ENCODE measurements at regions not wholly inside any gene's neighbourhood (a gene's known extent, or its start where the extent isn't known, plus 50 kb on each side); places are given as distances from the start of the nearest gene placed in this dataset.

- DNase-seq (ENCODE audit: low read depth) = no peak
Measured at GRCh38 chr5:171603591-171603990, 182.0 kb upstream of the SMIM23 start.

GRCh38 chr5:171604195-171604594 is 181.4 kb upstream of the SMIM23 start:
- no peak for DNase-seq (ENCODE audit: low read depth)

- no peak for DNase-seq (ENCODE audit: low read depth)
Measured at GRCh38 chr5:171606414-171607024, 179.1 kb upstream of the SMIM23 start.

- no peak for DNase-seq (ENCODE audit: low read depth)
Measured at GRCh38 chr5:171607863-171608262, 177.8 kb upstream of the SMIM23 start.

GRCh38 chr5:171609806-171610452 is 175.7 kb upstream of the SMIM23 start:
- DNase-seq (ENCODE audit: low read depth) = no peak

GRCh38 chr5:171610686-171611085 is 174.9 kb upstream of the SMIM23 start:
- DNase-seq (ENCODE audit: low read depth) = no peak

GRCh38 chr5:171612749-171613148 is 172.9 kb upstream of the SMIM23 start:
- no peak for DNase-seq (ENCODE audit: low read depth)

GRCh38 chr5:171614511-171614910 is 171.1 kb upstream of the SMIM23 start:
- no peak for DNase-seq (ENCODE audit: low read depth)

- DNase-seq (ENCODE audit: low read depth) = no peak
Measured at GRCh38 chr5:171614971-171615653, 170.5 kb upstream of the SMIM23 start.

GRCh38 chr5:171615705-171616640 is 169.6 kb upstream of the SMIM23 start:
- DNase-seq (ENCODE audit: low read depth) = no peak

GRCh38 chr5:171617266-171617665 is 168.4 kb upstream of the SMIM23 start:
- no peak for DNase-seq (ENCODE audit: low read depth)

- no peak for DNase-seq (ENCODE audit: low read depth)
Measured at GRCh38 chr5:171617817-171618591, 167.6 kb upstream of the SMIM23 start.

- DNase-seq (ENCODE audit: low read depth) = no peak
Measured at GRCh38 chr5:171619196-171619595, 166.4 kb upstream of the SMIM23 start.

- DNase-seq (ENCODE audit: low read depth) = no peak
Measured at GRCh38 chr5:171619744-171620143, 165.9 kb upstream of the SMIM23 start.

- no peak for DNase-seq (ENCODE audit: low read depth)
Measured at GRCh38 chr5:171622010-171622409, 163.6 kb upstream of the SMIM23 start.

GRCh38 chr5:171623107-171623506 is 162.5 kb upstream of the SMIM23 start:
- DNase-seq (ENCODE audit: low read depth) = no peak

- no peak for DNase-seq (ENCODE audit: low read depth)
Measured at GRCh38 chr5:171623551-171624097, 162.0 kb upstream of the SMIM23 start.

- DNase-seq (ENCODE audit: low read depth) = no peak
Measured at GRCh38 chr5:171624396-171624795, 161.2 kb upstream of the SMIM23 start.

- no peak for DNase-seq (ENCODE audit: low read depth)
Measured at GRCh38 chr5:171625646-171626045, 160.0 kb upstream of the SMIM23 start.

- DNase-seq (ENCODE audit: low read depth) = no peak
Measured at GRCh38 chr5:171627936-171628632, 157.5 kb upstream of the SMIM23 start.

GRCh38 chr5:171628633-171628974 is 157.0 kb upstream of the SMIM23 start:
- no peak for DNase-seq (ENCODE audit: low read depth)

Measured in HS-5 (cell line).